WI38 (cell line): ENCODE measurements at regions not wholly inside any gene's neighbourhood (a gene's known extent, or its start where the extent isn't known, plus 50 kb on each side); places are given as distances from the start of the nearest gene placed in this dataset.

Experiments used
- H3K4me3 ChIP-seq: 2 replicates; pipeline ENCODE4 v1.5.1; 2011; ENCODE audit warnings: low read depth, mild to moderate bottlenecking, control low read depth, low read length
- TF ChIP-seq, protein P1 (sequence below): IDR thresholded peaks from 2 replicates; pipeline ENCODE4 v1.5.1; 2012; ENCODE audit warnings: low read depth, mild to moderate bottlenecking, control low read depth, low read length

DNA sequence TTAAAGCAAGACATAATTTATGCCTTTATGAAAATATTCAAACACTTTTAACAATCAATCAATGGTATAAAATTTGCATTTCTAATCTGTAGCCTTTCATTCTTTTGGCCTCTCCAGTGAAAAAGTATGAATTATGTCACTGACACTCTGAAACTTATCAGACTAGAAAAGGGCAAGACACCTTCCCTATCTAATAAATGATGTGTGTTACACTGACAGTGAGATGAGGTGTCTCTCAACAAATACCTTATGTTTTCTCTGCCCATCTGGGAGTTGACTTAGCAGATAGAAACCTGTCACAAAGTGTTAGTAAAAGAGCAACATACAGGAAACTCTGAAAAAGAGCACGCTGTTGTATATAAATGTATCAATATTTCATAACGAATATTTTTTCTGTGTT lies 94.2 kb upstream of the TECRL start:
- no peak overlapping the region for H3K4me3 ChIP-seq
- TF ChIP-seq, protein P1, sequence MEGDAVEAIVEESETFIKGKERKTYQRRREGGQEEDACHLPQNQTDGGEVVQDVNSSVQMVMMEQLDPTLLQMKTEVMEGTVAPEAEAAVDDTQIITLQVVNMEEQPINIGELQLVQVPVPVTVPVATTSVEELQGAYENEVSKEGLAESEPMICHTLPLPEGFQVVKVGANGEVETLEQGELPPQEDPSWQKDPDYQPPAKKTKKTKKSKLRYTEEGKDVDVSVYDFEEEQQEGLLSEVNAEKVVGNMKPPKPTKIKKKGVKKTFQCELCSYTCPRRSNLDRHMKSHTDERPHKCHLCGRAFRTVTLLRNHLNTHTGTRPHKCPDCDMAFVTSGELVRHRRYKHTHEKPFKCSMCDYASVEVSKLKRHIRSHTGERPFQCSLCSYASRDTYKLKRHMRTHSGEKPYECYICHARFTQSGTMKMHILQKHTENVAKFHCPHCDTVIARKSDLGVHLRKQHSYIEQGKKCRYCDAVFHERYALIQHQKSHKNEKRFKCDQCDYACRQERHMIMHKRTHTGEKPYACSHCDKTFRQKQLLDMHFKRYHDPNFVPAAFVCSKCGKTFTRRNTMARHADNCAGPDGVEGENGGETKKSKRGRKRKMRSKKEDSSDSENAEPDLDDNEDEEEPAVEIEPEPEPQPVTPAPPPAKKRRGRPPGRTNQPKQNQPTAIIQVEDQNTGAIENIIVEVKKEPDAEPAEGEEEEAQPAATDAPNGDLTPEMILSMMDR: no peak

DNA sequence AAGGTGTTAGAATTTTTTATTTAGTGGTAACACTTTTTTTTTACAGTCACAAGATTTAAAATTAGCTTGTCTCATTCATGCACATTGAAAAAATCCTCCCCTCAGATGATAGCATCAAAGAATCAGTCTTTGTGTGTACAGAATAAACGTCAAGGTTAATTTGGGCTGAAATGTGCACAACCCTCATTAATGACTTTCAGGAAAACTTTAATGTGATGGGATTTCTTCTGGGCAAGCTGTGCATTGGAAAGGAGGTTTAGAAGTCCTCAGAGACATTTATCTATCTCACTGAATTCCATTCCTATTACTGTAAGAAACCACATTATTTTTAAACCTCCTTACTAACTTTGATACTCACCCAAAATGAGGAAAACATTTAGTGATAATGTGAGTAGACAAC lies 88.2 kb upstream of the TECRL start:
- TF ChIP-seq, protein P1: no peak
- H3K4me3 ChIP-seq: no peak overlapping the region

DNA sequence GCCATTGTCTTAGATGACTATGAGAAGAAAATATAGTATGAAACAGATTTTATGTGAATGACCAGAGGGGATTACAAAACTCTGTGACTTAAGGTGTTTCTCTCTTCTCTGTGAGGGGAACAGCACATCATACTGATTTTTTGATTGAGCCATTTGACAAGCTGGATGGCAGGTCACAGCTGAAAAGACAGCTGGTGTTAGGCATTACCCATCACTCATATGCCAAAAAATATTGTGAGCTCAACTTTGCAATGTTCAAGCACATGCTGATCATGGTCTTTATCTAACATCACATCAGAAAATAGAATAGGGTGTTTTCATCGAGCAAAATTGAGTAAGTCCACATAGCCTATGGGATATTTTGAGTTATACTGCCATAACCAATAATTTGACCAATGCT lies 86.7 kb upstream of the TECRL start:
- TF ChIP-seq, protein P1: no peak
- H3K4me3 ChIP-seq: no peak overlapping the region

DNA sequence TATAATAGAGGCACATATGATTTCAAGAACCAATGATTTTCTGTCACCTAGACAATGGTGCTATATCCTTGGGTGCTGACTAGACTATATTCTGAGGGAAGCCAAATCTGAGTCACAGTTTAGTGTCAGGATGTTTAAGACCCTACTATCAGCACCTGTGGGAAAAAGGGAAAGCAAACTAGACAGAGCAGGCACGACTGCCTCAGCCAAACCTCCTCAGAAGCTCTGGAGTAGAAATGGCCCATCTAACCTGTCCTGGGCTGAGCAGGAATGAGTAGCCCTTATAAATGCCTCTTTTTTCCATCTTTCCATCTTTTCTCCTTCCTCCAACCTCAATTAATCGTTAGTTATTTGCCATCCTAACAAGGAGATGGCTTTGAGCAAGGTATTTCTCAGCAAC lies 80.4 kb upstream of the TECRL start:
- no peak overlapping the region for H3K4me3 ChIP-seq
- TF ChIP-seq, protein P1: no peak

DNA sequence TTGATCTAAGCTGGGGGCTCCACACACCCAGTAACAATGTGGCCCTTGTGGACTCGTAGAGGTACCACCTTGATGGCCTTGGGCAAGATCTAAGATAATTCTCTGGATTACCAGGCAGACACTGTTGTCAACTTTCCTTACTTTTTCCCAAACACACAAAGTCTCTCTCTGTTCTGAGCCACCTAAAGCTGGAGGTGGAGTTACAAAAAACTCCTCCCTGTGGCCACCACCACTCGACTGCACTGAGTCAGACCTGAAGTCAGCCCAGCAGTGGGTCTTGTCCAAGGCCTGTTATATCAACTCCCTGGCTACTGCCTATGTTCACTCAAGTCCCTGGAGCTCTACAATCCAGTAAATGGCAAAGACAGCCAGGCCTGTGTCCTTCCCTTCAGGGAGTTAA lies 70.1 kb upstream of the TECRL start:
- TF ChIP-seq, protein P1: no peak
- H3K4me3 ChIP-seq: no peak overlapping the region

DNA sequence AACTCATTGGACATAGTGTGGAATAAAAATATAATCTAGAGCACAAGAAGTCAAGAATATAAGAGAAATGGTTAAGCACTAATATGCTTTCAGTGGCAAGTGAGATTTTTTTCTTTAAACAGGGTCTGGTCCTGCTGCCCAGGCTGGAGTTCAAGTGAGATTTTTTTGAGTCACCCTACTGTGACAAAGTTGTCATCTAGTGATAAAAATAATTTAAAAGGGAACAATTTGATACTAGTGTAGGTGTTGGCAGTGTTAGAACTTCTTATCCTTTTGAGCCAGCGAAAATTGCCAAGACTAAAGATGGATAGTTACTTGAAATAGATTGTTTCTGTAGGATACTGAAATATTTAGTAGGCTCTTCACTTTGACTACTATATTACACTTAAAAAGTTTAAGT lies 67.9 kb upstream of the TECRL start:
- H3K4me3 ChIP-seq: no peak overlapping the region
- TF ChIP-seq, protein P1: no peak

DNA sequence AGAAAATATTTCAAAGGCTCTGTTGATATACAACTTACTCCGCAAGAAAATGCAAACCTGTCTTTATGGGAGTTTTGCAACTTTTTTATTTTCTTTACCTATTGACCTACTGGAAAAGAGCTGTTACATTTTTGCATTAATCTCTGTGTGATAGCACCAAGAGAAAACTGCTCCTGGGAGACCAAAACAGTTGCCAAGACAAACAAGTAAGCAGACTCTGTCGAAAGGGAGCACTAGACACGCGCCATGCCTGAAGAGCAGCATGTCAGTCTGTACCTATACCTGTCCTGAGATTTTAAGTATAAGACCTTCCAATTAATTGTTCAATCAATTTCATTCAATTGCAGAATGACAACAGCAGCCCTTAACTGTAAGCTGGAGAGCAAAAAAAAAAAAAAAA lies 56.0 kb upstream of the TECRL start:
- H3K4me3 ChIP-seq: no peak overlapping the region
- TF ChIP-seq, protein P1: no peak

DNA sequence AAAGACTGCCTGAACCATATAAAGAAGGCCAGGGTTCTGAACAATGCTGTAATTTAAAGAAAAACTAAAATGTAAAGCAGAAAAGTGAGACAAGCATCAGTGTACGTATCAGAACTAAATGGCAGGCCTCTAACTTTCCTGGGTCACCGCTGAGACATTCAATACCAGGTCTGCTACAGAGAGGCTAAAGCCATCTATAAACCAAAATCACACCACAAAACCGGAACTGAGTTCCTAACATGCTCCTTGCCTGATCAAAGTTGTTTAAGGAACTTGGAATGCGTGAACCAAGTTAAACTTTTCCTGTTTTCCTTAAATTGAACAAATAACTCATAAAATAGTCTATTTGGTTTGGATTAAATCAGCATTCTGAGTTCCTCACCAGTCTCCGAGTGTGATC lies 55.3 kb upstream of the TECRL start:
- H3K4me3 ChIP-seq: no peak overlapping the region
- TF ChIP-seq, protein P1: no peak
